Heart right ventricle (tissue), 16 donors: ENCODE measurements at regions not wholly inside any gene's neighbourhood (a gene's known extent, or its start where the extent isn't known, plus 50 kb on each side); places are given as distances from the start of the nearest gene placed in this dataset.

Experiments used
- ATAC-seq, 8 donors: fragments of 200-7000 bp; cut with Tn5 transposase; one replicate each; pipeline ENCODE4 v1.9.1; 2020; ENCODE audit warnings: mild to moderate bottlenecking in 8 of 8, moderate library complexity in 8 of 8, moderate number of reproducible peaks in 1 of 8
- DNase-seq, 2 donors: peaks; one replicate each; pipeline ENCODE4 v3.0.0-alpha.2; 2020
- H3K27ac ChIP-seq, 10 donors: fragments of 200-600 bp; sonication (generic) in 2 of 10; one replicate each; pipeline versions ENCODE4 v1.5.0 to v1.8.0; 2020 to 2022; ENCODE audit warnings: mild to moderate bottlenecking in 3 of 10
- H3K27me3 ChIP-seq, 7 donors: fragments of 200-600 bp; one replicate each; pipeline ENCODE4 v1.8.0; 2021 to 2022; ENCODE audit warnings: mild to moderate bottlenecking in 2 of 7
- H3K36me3 ChIP-seq, 9 donors: fragments of 200-600 bp; sonication (generic) in 1 of 9; one replicate each; pipeline versions ENCODE4 v1.5.0 to v1.8.0; 2020 to 2022; ENCODE audit warnings: mild to moderate bottlenecking in 2 of 9
- H3K4me1 ChIP-seq, 9 donors: fragments of 200-600 bp; sonication (generic) in 1 of 9; one replicate each; pipeline versions ENCODE4 v1.5.0 to v1.8.0; 2020 to 2022; ENCODE audit warnings: mild to moderate bottlenecking in 4 of 9
- H3K4me3 ChIP-seq, 10 donors: fragments of 200-600 bp; sonication (generic) in 2 of 10; one replicate each; pipeline versions ENCODE4 v1.5.0 to v1.8.0; 2020 to 2022; ENCODE audit warnings: mild to moderate bottlenecking in 7 of 10, moderate library complexity in 2 of 10
- H3K9me3 ChIP-seq, 11 donors: fragments of 200-600 bp in 10 of 11; sonication (generic) in 2 of 11; one replicate each; pipeline versions ENCODE4 v1.5.0 to v1.8.0; 2013 to 2022; ENCODE audit warnings: mild to moderate bottlenecking in 2 of 11, control low read depth in 1 of 11, moderate library complexity in 1 of 11
- WGBS, 2 donors: extraction: QIAGEN DNeasy Blood & Tissue Kit; methylation state at CpG; one replicate each; pipeline ENCODE4 v1.1.7; 2013; ENCODE audit warnings: inconsistent platforms in 1 of 2; 5-methylcytosine and 5-hydroxymethylcytosine counted together
- intact Hi-C, 10 donors: fragments of 100-400 bp; cut with DNase I; formaldehyde crosslinking; loops; one replicate each; pipeline versions ENCODE4 v1.11.1 to v1.14.2; 2022
- TF ChIP-seq, protein P1 (sequence below), 9 donors: fragments of 200-600 bp; sonication (generic) in 2 of 9; IDR thresholded peaks; one replicate each; pipeline versions ENCODE4 v1.5.0 to v1.8.0; 2021 to 2022; ENCODE audit warnings: antibody characterized with exemption in 9 of 9, mild to moderate bottlenecking in 5 of 9, moderate library complexity in 1 of 9
- donor health status: Arrhythmogenic right ventricular cardiomyopathy.
- donor health status: ischemic (EF 13 %, LVEDD 7.1; RV severe dilation, severe dysfunction).
- donor health status: healthy with polysubstance abuse.
- donor health status: DM: no; HTN: yes; CAD: no.
- donor health status: DM: no; HTN: no; CAD: no.
- donor health status: ischemic (EF 25% LVEDD 6.9; RV normal size, moderate dysfunction).
- donor health status: ischemic (EF 25% LVEDD 5.7; RV mildly dilated, moderate dysfunction).
- donor health status: healthy.
- donor health status: DM: yes; HTN: yes; CAD: no.
- donor health status: Ischemic cardiomyopathy.
- donor health status: ischemic (EF 35%, LVEDD 5.7; RV mildly dilated, moderate dysfunction).
- donor health status: nonischemic (EF 11% LVEDD 7.7; RV severe dilation, severe dysfunction).
- donor health status: DM: yes; HTN: yes; CAD: no.
- donor health status: PGD.
- donor health status: ischemic (EF 29% LVEDD 5.4; RV normal size, mild dysfunction).
- donor health status: nonischemic (EF 23%, LVEDD 6.1; RV moderate dilation, normal function).

DNA sequence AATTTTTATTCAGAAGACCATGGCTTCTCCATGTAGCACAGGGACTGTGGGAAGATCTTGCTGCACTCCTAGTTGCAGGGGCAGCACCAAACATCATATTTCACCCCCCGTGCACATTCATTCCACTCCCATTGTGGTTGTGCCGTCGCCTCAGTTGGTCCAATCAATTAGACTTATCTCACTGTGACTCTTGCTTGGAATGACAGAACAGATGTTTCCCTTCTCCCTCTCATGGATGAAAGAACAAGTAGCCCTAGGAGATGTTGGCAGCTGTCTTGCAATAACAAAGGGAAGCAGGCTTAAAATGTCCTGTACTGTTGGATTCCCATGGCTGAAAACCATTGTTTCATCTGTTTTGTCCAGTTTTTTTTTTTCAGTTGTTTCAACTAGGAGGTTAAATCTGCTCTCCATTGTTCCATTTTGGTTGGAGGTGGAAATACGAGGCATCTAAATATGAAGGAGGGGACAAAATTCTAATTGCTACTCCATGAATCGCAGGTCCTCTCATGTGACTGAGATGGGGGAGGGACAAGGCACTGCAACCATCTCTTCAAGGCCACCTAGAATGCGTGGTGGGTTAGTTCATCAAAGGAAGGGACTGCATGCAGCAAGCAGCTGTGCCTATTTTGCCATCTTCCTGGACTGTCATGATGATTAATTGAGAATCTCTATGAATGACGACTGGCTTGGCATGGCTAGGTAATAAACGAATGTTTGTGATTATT is 214.4 kb downstream of the NSG2 start:
- H3K9me3 ChIP-seq: peaks cover 0 to 5% (median 0%) of the 10 kb centered on the region in 11 donors
- TF ChIP-seq, protein P1, sequence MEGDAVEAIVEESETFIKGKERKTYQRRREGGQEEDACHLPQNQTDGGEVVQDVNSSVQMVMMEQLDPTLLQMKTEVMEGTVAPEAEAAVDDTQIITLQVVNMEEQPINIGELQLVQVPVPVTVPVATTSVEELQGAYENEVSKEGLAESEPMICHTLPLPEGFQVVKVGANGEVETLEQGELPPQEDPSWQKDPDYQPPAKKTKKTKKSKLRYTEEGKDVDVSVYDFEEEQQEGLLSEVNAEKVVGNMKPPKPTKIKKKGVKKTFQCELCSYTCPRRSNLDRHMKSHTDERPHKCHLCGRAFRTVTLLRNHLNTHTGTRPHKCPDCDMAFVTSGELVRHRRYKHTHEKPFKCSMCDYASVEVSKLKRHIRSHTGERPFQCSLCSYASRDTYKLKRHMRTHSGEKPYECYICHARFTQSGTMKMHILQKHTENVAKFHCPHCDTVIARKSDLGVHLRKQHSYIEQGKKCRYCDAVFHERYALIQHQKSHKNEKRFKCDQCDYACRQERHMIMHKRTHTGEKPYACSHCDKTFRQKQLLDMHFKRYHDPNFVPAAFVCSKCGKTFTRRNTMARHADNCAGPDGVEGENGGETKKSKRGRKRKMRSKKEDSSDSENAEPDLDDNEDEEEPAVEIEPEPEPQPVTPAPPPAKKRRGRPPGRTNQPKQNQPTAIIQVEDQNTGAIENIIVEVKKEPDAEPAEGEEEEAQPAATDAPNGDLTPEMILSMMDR (IDR thresholded peaks at IDR 0.05): no peak
- ATAC-seq (no peak), DNase-seq (no peak)
- no peaks in the 10 kb centered on the region for H3K4me1 ChIP-seq
- no peaks in the 10 kb centered on the region for H3K36me3 ChIP-seq
- 58 to 62% methylated on average over 8 of the region's 8 CpGs for WGBS, 2 donors
- peaks cover 0 to 8% (median 0%) of the 10 kb centered on the region in 7 donors for H3K27me3 ChIP-seq
- H3K27ac ChIP-seq: no peak overlapping the region
- intact Hi-C loops: no loop called here
- H3K4me3 ChIP-seq: no peak overlapping the region

DNA sequence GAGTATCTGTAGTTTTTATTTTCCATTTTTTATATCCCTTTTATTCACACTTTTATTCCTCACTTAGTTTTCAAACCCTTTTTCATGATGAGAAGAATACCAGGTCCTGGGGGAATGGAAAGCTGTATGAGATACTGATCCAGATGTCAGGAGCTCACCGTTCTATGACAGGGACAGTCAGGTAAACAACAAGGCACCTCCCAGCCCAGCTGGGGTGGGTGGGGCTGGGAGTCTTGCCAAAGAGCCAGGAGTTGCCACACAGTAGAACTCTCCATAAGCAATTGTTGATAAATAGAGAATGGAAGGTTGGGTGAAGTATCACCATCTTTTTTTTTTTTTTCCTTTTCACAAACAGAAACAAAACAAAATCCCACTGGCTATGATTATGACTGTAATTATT is 225.8 kb downstream of the NSG2 start:
- no peaks in the 10 kb centered on the region for H3K36me3 ChIP-seq
- ATAC-seq: no peak

DNA sequence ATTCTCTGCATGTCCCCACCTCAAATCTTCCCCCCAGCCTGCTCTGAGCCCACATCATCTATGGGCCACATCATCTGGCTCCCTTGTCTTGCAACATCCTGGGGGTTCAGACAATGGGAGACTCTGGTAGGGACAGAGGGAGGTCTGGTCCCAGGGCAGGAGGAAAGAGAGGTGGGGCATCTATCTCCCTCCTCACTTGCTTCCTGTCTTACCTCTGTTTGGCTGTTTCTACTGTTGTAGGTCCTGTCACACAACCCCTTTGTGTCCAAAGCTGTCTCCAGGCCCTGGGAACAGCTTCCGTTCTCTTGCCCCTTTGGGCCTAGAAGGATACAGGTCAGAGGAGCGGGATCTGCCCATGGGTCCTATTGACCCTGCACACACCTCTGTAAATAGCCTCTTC is 227.2 kb downstream of the NSG2 start:
- peaks cover 0 to 3% (median 0%) of the 10 kb centered on the region in 7 donors for H3K27me3 ChIP-seq
- H3K4me3 ChIP-seq: no peak overlapping the region
- ATAC-seq: no peak
- H3K36me3 ChIP-seq: no peaks in the 10 kb centered on the region
- intact Hi-C loops: no loop called here
- TF ChIP-seq, protein P1 (IDR thresholded peaks at IDR 0.05): no peak
- no peak for DNase-seq
- H3K27ac ChIP-seq: no peak overlapping the region
- 82 to 91% methylated on average over 2 of the region's 2 CpGs for WGBS, 2 donors
- H3K4me1 ChIP-seq: no peaks in the 10 kb centered on the region
- H3K9me3 ChIP-seq: peaks cover 0 to 23% (median 0%) of the 10 kb centered on the region in 11 donors

More for the DNA sequence above, 225.8 kb downstream of the NSG2 start:
- TF ChIP-seq, protein P1 (IDR thresholded peaks at IDR 0.05): no peak
- no peak overlapping the region for H3K4me3 ChIP-seq
- no peaks in the 10 kb centered on the region for H3K4me1 ChIP-seq
- WGBS, 2 donors: 37 to 39% methylated on average over 1 of the region's 1 CpG
- H3K27me3 ChIP-seq: peaks cover 0 to 3% (median 0%) of the 10 kb centered on the region in 7 donors
- peaks cover 0 to 23% (median 0%) of the 10 kb centered on the region in 11 donors for H3K9me3 ChIP-seq
- intact Hi-C loops: no loop called here
- DNase-seq: no peak
- H3K27ac ChIP-seq: no peak overlapping the region

DNA sequence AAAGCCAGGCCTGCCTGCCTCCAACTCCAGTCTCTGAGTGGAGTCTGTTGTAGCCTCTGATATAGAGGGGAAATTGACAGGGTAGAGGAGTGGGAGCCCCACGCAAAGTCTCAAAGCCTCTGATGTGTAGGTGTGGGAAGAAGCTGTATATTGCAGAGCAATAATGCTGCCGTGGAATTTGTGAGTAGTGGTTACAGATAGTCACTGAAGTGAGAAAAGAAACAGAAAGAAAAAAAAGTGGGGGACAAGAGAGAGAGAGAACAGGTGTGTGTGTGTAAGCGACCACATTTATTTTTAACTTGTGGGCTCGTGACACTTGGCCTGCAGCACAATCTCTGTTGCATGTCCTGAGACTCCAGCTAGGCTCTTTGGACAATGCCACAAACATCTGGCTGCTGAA is 227.8 kb downstream of the NSG2 start:
- no peaks in the 10 kb centered on the region for H3K36me3 ChIP-seq
- no peak for ATAC-seq
- peaks cover 0 to 22% (median 0%) of the 10 kb centered on the region in 11 donors for H3K9me3 ChIP-seq
- intact Hi-C loops: no loop called here
- no peak overlapping the region for H3K4me3 ChIP-seq
- TF ChIP-seq, protein P1 (IDR thresholded peaks at IDR 0.05): no peak
- no peak overlapping the region for H3K27ac ChIP-seq
- 47 to 56% methylated on average over 4 of the region's 4 CpGs for WGBS, 2 donors
- no peaks in the 10 kb centered on the region for H3K4me1 ChIP-seq
- H3K27me3 ChIP-seq: peaks cover 0 to 3% (median 0%) of the 10 kb centered on the region in 7 donors
- DNase-seq: no peak
